ENCODE measurements at regions not wholly inside any gene's neighbourhood (a gene's known extent, or its start where the extent isn't known, plus 50 kb on each side); places are given as distances from the start of the nearest gene placed in this dataset.

GRCh38 chr5:154544646-154545045 lies 66.6 kb upstream of the HAND1 start:
- no peak for TF ChIP-seq CTCF (IDR thresholded peaks at IDR 0.05)
- no peak for TF ChIP-seq POLR2AphosphoS5 (IDR thresholded peaks at IDR 0.05; ENCODE audit: low read depth, low read length)
- no peak for TF ChIP-seq SIN3A (IDR thresholded peaks at IDR 0.05; ENCODE audit: borderline replicate concordance, insufficient read depth, low read depth, low read length)
